WERI-Rb-1 (cell line): ENCODE measurements at regions not wholly inside any gene's neighbourhood (a gene's known extent, or its start where the extent isn't known, plus 50 kb on each side); places are given as distances from the start of the nearest gene placed in this dataset.

Source experiments
- DNase-seq: peaks from one replicate; pipeline ENCODE4 v3.0.0-alpha.2; 2020
- H3K27ac ChIP-seq: fragments of 250-450 bp; sonication (Bioruptor Pico); 2 replicates; pipeline ENCODE4 v1.5.1; 2020; ENCODE audit warnings: mild to moderate bottlenecking, moderate library complexity
- H3K27me3 ChIP-seq: fragments of 250-450 bp; sonication (Bioruptor Pico); 2 replicates; pipeline ENCODE4 v1.5.1; 2021; ENCODE audit warnings: mild to moderate bottlenecking, low read depth, moderate library complexity; ENCODE audit not compliant: insufficient read depth, severe bottlenecking
- H3K36me3 ChIP-seq: fragments of 250-450 bp; sonication (Bioruptor Pico); 2 replicates; pipeline ENCODE4 v1.5.1; 2020; ENCODE audit warnings: mild to moderate bottlenecking, moderate library complexity
- H3K4me3 ChIP-seq: 2 replicates; pipeline ENCODE4 v1.5.1; 2011; ENCODE audit warnings: low read depth, mild to moderate bottlenecking, control low read depth, low read length
- H3K9me3 ChIP-seq: fragments of 250-450 bp; sonication (Bioruptor Pico); 2 replicates; pipeline ENCODE4 v1.5.1; 2021; ENCODE audit warnings: mild to moderate bottlenecking, moderate library complexity; ENCODE audit not compliant: severe bottlenecking
- TF ChIP-seq, protein P1 (sequence below): IDR thresholded peaks from 2 replicates; pipeline ENCODE4 v1.5.1; 2011; ENCODE audit warnings: low read depth, mild to moderate bottlenecking, control low read depth, inconsistent platforms, low read length

DNA sequence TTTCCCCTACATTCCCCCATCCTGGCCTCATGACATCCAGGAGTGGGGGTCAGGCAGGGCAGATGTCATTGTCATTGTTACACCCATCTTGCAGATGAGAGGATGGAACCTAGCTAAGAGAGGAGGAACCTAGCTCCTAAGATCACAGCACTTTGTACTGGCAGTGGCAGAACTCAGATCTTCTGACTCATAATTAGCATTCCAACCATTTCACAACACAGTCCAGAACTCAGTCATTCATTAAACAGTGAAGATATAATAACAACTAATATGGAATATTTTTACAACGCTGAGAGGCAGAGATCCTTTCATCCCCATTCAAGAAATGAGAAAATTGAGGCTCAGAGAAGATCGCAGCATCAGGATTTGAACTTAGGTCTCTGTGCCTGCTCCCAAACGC lies 127.8 kb downstream of the CHST1 start:
- no peak overlapping the region for H3K4me3 ChIP-seq
- no peaks in the 10 kb centered on the region for H3K36me3 ChIP-seq
- H3K27me3 ChIP-seq = no peaks in the 10 kb centered on the region
- no peak overlapping the region for H3K27ac ChIP-seq
- TF ChIP-seq, protein P1, sequence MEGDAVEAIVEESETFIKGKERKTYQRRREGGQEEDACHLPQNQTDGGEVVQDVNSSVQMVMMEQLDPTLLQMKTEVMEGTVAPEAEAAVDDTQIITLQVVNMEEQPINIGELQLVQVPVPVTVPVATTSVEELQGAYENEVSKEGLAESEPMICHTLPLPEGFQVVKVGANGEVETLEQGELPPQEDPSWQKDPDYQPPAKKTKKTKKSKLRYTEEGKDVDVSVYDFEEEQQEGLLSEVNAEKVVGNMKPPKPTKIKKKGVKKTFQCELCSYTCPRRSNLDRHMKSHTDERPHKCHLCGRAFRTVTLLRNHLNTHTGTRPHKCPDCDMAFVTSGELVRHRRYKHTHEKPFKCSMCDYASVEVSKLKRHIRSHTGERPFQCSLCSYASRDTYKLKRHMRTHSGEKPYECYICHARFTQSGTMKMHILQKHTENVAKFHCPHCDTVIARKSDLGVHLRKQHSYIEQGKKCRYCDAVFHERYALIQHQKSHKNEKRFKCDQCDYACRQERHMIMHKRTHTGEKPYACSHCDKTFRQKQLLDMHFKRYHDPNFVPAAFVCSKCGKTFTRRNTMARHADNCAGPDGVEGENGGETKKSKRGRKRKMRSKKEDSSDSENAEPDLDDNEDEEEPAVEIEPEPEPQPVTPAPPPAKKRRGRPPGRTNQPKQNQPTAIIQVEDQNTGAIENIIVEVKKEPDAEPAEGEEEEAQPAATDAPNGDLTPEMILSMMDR = no peak
- no peak for DNase-seq
- no peaks in the 10 kb centered on the region for H3K9me3 ChIP-seq

DNA sequence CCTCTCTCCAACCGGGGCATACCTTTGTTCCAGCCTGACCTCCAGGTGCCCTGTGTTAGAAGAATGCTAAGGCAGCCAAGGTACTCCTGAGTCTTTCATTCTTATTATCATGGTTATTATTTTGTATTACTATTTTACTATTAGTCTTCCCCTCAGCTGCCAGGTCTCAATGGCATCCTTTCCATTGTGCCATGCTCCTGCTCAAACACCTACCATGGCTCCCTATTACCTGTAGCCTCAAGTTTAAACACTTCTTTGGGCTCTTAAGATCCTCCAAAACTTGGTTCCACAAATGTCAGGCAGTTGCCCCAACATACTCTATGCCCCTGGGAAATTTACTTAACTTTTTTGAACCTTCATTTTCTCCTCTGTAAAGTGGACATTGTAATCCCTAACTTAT lies 130.4 kb downstream of the CHST1 start:
- no peaks in the 10 kb centered on the region for H3K27me3 ChIP-seq
- TF ChIP-seq, protein P1 = no peak
- DNase-seq = no peak
- no peaks in the 10 kb centered on the region for H3K36me3 ChIP-seq
- no peak overlapping the region for H3K4me3 ChIP-seq
- H3K9me3 ChIP-seq = no peaks in the 10 kb centered on the region
- no peak overlapping the region for H3K27ac ChIP-seq

DNA sequence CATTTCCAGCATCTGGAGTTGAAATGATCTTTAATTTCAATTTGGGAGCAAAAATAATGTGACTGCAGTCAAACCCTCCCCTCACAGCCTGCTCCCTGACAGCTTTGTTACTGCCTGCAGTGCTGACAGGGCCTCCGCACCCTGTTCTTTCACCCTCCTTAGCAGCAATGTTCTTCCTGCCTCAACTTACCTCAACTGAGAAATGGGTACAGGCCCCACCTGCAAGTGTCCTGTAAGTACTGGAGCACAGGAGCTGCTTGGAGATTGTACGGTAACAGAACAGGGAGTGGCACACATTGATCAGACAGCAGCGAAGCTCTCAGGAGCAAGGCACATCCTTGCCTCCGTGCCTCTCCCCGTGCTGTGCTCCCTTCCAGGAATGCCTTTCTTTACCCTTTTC lies 131.3 kb downstream of the CHST1 start:
- H3K27ac ChIP-seq = no peak overlapping the region
- H3K27me3 ChIP-seq = no peaks in the 10 kb centered on the region
- TF ChIP-seq, protein P1 = no peak
- DNase-seq = no peak
- no peaks in the 10 kb centered on the region for H3K9me3 ChIP-seq
- no peaks in the 10 kb centered on the region for H3K36me3 ChIP-seq
- no peak overlapping the region for H3K4me3 ChIP-seq

DNA sequence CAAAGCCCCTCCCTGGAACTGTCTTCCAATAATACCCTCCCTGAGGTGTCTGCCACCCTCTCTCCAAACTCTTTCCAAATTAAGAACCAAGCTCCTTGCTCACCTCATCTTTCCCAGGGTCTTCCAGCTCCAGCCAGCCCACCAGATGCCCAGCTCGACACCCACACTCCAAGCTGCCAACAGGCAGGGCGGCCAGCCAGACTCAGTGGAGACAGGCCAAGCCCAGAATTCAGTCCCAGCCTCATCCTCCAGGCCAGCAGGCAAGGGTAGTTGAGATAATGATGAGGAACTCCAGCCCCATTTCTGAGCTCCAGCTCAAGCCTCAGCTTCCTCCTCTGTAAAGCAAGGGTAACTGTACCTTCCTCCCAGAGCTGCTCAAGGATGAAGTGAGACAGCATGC lies 132.9 kb downstream of the CHST1 start:
- no peaks in the 10 kb centered on the region for H3K9me3 ChIP-seq
- H3K4me3 ChIP-seq = no peak overlapping the region
- no peak overlapping the region for H3K27ac ChIP-seq
- no peaks in the 10 kb centered on the region for H3K36me3 ChIP-seq
- DNase-seq = no peak
- TF ChIP-seq, protein P1 = no peak
- no peaks in the 10 kb centered on the region for H3K27me3 ChIP-seq

DNA sequence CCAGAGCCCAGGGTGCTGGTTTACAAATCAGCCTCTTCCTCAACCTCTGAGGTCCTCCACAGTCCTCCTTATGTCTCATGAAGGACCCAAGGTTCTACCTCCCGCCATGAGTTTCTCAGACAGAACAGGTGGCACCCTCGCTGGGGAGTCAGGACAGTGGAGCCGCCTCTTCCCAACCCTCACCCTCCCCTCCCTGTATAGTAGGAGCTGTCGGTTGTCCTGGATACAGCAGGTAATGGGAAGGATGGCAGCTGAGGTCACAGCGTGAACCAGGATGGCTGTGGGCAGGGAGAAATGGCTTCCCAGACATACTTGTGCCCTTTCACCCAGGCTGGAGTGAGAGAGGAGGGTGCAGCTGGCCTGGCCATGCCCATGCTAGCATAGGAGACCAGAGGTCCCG lies 134.6 kb downstream of the CHST1 start:
- no peaks in the 10 kb centered on the region for H3K9me3 ChIP-seq
- no peak overlapping the region for H3K27ac ChIP-seq
- no peak for DNase-seq
- TF ChIP-seq, protein P1 = no peak
- no peaks in the 10 kb centered on the region for H3K36me3 ChIP-seq
- no peaks in the 10 kb centered on the region for H3K27me3 ChIP-seq
- no peak overlapping the region for H3K4me3 ChIP-seq

DNA sequence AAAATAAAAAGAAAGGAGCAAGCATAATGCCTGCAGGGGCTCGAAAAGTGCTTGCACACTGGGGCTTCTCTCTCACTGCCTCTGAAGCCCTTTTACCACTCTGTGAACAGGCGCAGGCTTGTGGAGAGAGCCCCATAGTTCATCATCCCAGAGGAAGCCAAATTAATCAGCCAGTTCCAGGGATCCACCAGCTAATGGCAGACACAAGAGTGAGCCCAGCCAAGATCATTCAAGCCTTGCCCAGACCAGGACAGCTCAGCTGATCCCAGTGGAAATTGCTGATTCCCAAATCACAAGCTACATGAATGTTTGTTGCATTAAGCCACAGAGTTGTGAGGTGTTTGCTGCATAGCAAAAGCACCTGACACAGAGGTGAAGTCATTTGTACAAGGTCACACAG lies 135.3 kb downstream of the CHST1 start:
- TF ChIP-seq, protein P1 = no peak
- H3K9me3 ChIP-seq = no peaks in the 10 kb centered on the region
- H3K4me3 ChIP-seq = no peak overlapping the region
- DNase-seq = no peak
- H3K27me3 ChIP-seq = no peaks in the 10 kb centered on the region
- no peak overlapping the region for H3K27ac ChIP-seq
- H3K36me3 ChIP-seq = no peaks in the 10 kb centered on the region
